Psoas muscle (tissue), 7 donors: ENCODE measurements at regions not wholly inside any gene's neighbourhood (a gene's known extent, or its start where the extent isn't known, plus 50 kb on each side); places are given as distances from the start of the nearest gene placed in this dataset.
"Not testable (repeated sequence)": the region's sequence is repeated elsewhere in the genome, so short reads cannot be mapped to it uniquely, and the experiment has no call there.

ENCODE experiments used
- ATAC-seq, 4 donors: fragments of 200-7000 bp; cut with Tn5 transposase; one replicate each; pipeline ENCODE4 v1.9.1; 2020; ENCODE audit warnings: moderate library complexity in 3 of 4, mild to moderate bottlenecking in 2 of 4
- DNase-seq, 2 donors: peaks; one replicate each; pipeline ENCODE4 v3.0.0-alpha.2; 2020
- H3K27ac ChIP-seq: fragments of 200-600 bp; one replicate; pipeline ENCODE4 v1.8.0; 2022
- H3K27me3 ChIP-seq, 3 donors: fragments of 200-600 bp in 1 of 3; one replicate each; pipeline versions ENCODE4 v1.6.1 to v1.8.0; 2013 to 2022; ENCODE audit warnings: low read length in 2 of 3, mild to moderate bottlenecking in 2 of 3, moderate library complexity in 1 of 3; ENCODE audit not compliant: insufficient read depth in 3 of 3
- H3K36me3 ChIP-seq, 2 donors: fragments of 200-600 bp in 1 of 2; one replicate each; pipeline versions ENCODE4 v1.6.1 to v1.8.0; 2013 to 2022; ENCODE audit warnings: low read depth in 1 of 2, mild to moderate bottlenecking in 1 of 2, moderate library complexity in 1 of 2; ENCODE audit not compliant: insufficient read depth in 1 of 2
- H3K4me1 ChIP-seq: fragments of 200-600 bp; one replicate; pipeline ENCODE4 v1.8.0; 2022
- H3K4me3 ChIP-seq: fragments of 200-600 bp; one replicate; pipeline ENCODE4 v1.8.0; 2022; ENCODE audit warnings: mild to moderate bottlenecking
- H3K9me3 ChIP-seq: fragments of 200-600 bp; one replicate; pipeline ENCODE4 v1.8.0; 2022
- WGBS, 3 donors: extraction: QIAGEN DNeasy Blood & Tissue Kit; methylation state at CpG; one replicate each; pipeline versions ENCODE4 v1.1.6 to v1.1.7; 2013; 5-methylcytosine and 5-hydroxymethylcytosine counted together
- intact Hi-C, 2 donors: fragments of 100-400 bp; cut with DNase I; formaldehyde crosslinking; loops; one replicate each; pipeline versions ENCODE4 v1.11.0 to v1.14.2; 2022
- TF ChIP-seq, protein P1 (sequence below): fragments of 200-600 bp; IDR thresholded peaks from one replicate; pipeline ENCODE4 v1.8.0; 2022; ENCODE audit warnings: antibody characterized with exemption
- donor health status: healthy with polysubstance abuse.
- donor health status: DM: no; HTN: no; CAD: no; lungs with moderate emphysema.
- donor health status: Bipolar disorder and iron deficiency.
- donor health status: healthy.
- donor health status: DM: yes; HTN: yes; CAD: no.
- donor health status: DM: no; HTN: no; CAD: no.
- donor health status: DM: yes; HTN: yes; CAD: no.

DNA sequence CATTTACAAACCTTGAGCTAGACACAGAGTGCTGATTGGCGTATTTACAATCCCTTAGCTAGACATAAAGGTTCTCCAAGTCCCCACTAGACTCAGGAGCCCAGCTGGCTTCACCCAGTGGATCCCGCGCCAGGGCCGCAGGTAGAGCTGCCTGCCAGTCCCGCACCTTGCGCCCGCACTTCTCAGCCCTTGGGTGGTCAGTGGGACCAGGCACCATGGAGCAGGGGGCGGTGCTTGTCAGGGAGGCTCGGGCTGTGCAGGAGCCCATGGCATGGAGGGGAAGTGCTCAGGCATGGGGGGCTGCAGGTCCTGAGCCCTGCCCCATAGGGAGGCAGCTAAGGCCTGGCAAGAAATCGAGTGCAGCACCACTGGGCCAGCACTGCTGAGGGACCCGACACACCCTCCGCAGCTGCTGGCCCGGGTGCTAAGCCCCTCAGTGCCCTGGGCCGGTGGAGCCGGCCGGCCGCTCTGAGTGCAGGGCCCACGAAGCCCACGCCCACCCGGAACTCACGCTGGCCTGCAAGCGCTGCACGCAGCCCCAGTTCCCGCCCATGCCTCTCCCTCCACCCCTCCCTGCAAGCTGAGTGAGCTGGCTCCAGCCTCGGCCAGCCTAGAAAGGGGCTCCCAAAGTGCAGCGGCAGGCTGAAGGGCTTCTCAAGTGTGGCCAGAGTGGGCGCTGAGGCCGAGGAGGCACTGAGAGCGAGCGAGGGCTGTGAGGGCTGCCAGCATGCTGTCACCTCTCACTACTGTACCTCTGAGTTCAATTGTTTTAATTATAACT is 1213.9 kb downstream of the OTOL1 start:
- H3K9me3 ChIP-seq = no peaks in the 10 kb centered on the region
- TF ChIP-seq, protein P1, sequence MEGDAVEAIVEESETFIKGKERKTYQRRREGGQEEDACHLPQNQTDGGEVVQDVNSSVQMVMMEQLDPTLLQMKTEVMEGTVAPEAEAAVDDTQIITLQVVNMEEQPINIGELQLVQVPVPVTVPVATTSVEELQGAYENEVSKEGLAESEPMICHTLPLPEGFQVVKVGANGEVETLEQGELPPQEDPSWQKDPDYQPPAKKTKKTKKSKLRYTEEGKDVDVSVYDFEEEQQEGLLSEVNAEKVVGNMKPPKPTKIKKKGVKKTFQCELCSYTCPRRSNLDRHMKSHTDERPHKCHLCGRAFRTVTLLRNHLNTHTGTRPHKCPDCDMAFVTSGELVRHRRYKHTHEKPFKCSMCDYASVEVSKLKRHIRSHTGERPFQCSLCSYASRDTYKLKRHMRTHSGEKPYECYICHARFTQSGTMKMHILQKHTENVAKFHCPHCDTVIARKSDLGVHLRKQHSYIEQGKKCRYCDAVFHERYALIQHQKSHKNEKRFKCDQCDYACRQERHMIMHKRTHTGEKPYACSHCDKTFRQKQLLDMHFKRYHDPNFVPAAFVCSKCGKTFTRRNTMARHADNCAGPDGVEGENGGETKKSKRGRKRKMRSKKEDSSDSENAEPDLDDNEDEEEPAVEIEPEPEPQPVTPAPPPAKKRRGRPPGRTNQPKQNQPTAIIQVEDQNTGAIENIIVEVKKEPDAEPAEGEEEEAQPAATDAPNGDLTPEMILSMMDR = no peak
- H3K27me3 ChIP-seq = peaks cover 0 to 4% (median 0%) of the 10 kb centered on the region in 3 donors
- no peaks in the 10 kb centered on the region for H3K4me1 ChIP-seq
- H3K4me3 ChIP-seq = no peak overlapping the region
- ATAC-seq (no peak), DNase-seq (no peak)
- 89 to 95% (median 94%) methylated on average over 27 to 30 of the region's 30 CpGs for WGBS, 3 donors
- H3K27ac ChIP-seq = no peak overlapping the region
- intact Hi-C loops = no loop called here
- no peaks in the 10 kb centered on the region for H3K36me3 ChIP-seq

DNA sequence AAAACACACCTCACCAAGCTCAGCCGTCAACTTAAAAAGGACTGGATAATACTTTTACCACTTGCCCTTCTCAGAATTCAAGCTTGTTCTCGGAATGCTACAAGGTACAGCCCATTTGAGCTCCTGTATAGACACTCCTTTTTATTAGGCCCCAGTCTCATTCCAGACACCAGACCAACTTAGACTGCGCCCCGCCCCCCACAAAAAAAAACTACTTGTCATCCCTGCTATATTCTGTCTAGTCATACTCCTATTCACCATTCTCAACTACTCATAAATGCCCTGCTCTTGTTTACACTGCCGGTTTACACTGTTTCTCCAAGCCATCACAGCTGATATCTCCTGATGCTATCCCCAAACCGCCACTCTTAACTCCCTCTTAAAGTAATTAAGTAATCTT is 1220.5 kb downstream of the OTOL1 start:
- intact Hi-C loops, H3K27ac ChIP-seq, H3K4me3 ChIP-seq, H3K4me1 ChIP-seq, H3K9me3 ChIP-seq, H3K27me3 ChIP-seq, H3K36me3 ChIP-seq, ATAC-seq, DNase-seq: not testable (repeated sequence)
- WGBS, 3 donors = 76 to 82% (median 77%) methylated on average over 6 of the region's 6 CpGs

- Histone ChIP-seq H3K9me3 (no peaks in the 10 kb centered on the region), H3K4me1 (no peaks in the 10 kb centered on the region), H3K4me3 (no peak overlapping the region), H3K36me3 (no peaks in the 10 kb centered on the region), H3K27ac (no peak overlapping the region), H3K27me3 (no peaks in the 10 kb centered on the region)
- no peak for DNase-seq
- TF ChIP-seq, protein P1 = no peak
- 46 to 54% (median 48%) methylated on average over 2 of the region's 2 CpGs for WGBS, 3 donors
- intact Hi-C loops = no loop called here
- no peak for ATAC-seq
Measured at GRCh38 chr3:162718697-162719096, 1222.1 kb downstream of the OTOL1 start.

DNA sequence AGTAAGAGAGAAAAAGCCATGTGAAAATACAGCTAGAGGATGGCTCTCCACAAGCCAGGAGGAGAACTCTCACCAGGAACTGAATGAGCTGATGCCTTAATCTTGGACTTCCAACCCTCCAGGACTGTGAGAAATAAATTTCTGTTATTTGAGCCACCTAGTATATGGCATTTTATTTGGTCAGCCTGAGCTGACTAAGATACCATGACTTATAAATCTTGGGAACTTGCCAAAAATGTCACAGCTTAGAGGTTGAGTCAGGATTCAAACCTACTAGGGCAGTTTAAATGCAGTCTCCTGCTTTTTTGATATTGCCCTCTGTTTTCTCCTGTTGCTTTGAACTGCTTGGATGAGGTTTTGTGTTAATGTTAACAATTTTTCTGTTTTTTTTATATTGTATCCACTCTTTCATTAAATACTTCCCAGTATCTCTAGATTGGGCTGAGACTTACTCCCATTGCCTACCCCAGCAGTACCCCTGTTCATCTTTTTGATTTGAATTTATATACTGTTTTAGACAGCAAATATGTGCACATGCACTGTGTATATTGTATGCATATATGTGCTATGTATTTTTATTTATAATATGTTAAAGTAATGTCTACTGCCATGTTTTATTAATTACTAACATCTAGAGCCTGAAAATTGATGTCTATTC is 1223.2 kb downstream of the OTOL1 start:
- TF ChIP-seq, protein P1 = no peak
- H3K27ac ChIP-seq = no peak overlapping the region
- no peaks in the 10 kb centered on the region for H3K9me3 ChIP-seq
- no peaks in the 10 kb centered on the region for H3K4me1 ChIP-seq
- H3K36me3 ChIP-seq = no peaks in the 10 kb centered on the region
- DNase-seq = no peak
- no peaks in the 10 kb centered on the region for H3K27me3 ChIP-seq
- H3K4me3 ChIP-seq = no peak overlapping the region
- intact Hi-C loops = no loop called here
- peak in 1 of 4 donors; percentile 32 for ATAC-seq

DNA sequence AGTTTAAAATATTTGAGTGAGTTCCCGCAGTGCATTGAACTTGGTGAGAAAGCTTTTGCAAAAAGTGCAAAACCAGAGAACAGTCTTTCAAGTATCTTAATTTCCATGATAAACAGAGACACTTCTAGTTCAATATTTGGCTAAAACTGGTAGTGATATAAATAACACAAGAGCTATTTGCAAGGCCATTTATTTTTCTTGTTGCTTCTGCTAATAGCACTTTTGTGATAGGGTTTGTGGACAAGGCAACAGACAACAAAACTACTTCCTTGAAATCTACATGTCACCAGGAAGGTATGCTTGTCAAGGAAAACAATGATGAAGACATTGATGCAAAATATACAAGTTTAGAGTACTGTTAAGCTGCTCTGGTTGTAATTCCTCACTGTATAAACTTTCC is 1225.1 kb downstream of the OTOL1 start:
- DNase-seq = no peak

More for the DNA sequence above, 1225.1 kb downstream of the OTOL1 start:
- Histone ChIP-seq H3K27me3 (no peaks in the 10 kb centered on the region), H3K4me3 (no peak overlapping the region), H3K36me3 (no peaks in the 10 kb centered on the region), H3K27ac (no peak overlapping the region), H3K4me1 (no peaks in the 10 kb centered on the region), H3K9me3 (no peaks in the 10 kb centered on the region)
- no peak for ATAC-seq
- TF ChIP-seq, protein P1 = no peak
- WGBS, 3 donors = 68 to 76% (median 70%) methylated on average over 1 of the region's 1 CpG
- intact Hi-C loops = no loop called here
